GM19035 (cell line): ENCODE measurements at regions not wholly inside any gene's neighbourhood (a gene's known extent, or its start where the extent isn't known, plus 50 kb on each side); places are given as distances from the start of the nearest gene placed in this dataset.

Experiments used
- ATAC-seq: cut with Tn5 transposase; IDR thresholded peaks from one replicate; pipeline ENCODE4 v1.9.1; 2021; ENCODE audit not compliant: unreplicated experiment

DNA sequence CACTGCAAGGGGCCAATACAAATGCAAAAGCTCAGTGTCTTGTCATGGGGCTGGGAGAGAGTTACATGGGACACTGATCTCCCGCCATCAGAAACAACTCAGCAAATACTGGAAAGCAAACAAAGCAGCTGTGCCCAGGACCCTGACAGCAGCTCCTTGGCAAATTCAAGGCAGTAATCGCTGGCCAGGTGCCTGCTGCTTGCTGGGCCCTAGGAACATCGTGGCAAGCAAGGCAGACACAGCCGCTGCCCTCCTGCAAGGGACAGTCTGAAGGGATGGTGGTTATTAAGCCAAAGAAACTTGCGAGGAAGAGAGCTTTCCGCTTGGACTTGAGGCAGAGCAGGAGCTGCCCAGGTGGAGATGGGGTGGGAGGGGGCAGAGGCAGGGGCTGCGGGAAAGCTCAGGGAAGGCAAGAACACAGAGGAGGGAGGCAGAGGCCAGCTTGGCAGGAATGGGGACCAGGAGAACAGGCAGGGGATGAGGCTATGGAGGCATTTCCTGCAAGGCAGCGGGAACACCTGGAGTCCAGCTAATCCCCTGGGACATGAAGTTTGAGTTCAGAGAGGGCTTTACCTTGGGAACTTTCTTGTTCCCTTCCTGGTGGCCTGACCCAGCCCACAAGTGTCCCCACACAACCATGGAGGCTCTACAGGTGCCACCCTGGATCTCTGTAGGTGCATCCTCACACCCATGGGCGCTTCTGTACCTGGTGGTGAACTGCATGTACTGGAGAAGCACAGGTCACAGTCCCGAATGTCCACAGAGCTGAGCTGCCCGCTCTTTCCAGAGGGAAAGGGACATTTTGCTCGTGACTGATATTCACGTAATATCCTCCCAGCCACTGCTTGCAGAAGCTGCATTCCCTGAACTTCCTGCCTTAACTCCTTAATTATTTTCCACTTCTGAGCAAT, 78.7 kb upstream of the ATP2B2 start:
- ATAC-seq: no peak

DNA sequence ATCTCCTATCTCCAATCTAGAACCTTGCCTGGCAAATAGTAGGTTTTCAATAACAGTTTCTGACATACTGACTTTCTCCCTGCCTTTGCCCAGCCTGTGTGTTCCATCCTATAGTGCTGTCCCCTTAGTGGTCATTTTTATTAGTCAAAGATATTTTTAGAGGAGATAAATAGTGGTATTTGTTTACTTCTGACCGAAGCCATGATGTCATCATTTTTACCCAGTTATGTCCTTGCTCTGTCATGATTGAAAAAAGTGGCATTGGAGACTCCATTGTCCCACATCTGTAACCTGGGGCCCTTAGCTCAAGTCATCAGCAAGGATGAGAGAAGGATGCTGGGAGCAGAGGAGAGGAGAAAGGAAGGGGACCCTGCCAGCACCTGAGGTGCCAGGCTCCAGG, 80.6 kb upstream of the ATP2B2 start:
- ATAC-seq: no peak

DNA sequence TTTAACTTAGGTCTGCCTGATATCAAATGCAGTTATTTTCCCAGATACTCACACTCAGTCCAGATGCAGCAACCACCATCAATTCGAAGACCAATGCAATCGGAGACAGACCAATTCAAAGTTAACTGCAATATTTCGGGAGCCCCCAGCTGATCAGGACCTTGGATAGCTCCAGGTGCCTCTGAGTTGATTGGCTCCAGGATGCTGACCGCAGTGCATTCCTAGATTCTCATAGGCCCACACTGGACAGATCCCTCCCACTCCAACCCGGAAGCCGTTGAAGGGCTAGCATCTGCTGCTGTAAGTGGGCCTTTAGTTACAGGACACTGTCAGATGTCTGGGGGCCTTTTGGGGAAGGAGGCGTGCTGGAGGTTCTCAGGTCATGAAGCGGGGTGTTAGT, 89.5 kb upstream of the ATP2B2 start:
- no peak for ATAC-seq

DNA sequence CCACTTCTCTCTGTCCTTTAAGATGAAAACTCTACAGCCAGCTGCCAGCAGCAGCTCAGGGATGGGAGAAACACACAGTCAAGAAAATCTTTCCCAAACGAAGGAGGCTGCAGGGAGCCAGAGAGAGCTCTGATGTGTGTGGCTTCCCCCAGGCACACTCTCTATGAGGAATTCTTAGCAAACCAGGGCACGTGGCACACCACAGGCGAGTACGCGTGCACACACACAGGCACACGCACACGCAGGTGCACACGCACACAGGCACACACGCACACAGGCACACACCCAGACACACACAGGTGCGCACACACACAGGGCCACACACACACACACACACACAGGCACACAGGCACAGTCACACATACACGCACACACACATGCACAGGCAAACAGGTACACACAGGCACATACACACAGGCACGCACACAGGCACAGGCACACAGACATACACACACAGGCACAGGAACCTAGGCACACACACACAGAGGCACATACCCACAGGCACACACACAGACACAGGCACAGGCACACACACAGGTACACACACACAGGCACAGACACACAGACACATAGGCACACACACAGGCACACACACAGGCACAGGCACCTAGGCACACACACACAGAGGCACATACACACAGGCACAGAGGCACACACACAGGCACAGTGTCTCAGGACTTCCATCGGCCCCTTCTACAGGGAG, 91.5 kb upstream of the ATP2B2 start:
- ATAC-seq: no peak

DNA sequence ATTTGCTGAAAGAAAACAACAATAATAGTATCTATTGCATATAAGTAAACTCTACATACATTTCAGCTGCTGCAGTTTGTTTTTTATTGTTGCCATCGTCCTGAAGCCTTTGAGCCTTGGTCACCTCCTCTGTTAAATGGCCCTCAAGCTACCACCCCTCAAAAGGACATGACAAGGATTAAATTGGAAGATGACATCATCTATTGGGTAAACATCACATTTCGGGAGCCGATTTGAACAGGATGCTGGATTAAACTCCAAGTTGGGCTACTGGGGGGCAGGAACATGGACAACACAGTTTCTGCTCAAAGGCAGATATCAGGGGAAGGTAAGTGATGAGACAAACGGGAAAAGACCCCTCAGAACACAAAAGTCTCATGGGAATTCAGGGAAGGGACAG, 92.3 kb upstream of the ATP2B2 start:
- no peak for ATAC-seq

DNA sequence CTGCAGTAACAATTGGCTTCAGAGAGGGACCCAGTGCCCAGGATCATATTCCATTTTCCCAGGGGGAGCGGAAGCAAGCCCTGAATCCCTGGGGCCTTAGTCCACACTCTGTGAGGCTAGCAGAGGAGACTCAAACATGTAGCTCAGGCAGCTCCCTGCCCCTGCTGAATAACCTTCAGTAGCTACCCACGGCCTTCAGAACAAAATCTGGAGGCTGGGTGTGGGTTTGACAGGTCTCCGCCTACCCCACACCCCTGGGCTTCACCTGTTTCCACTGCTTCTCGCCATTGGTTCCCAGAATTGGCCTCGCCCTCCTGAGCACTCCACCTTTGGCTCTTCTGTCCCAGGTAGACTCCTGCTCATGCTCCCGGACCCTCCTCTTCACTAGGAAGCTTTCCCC, 93.6 kb upstream of the ATP2B2 start:
- ATAC-seq: no peak

DNA sequence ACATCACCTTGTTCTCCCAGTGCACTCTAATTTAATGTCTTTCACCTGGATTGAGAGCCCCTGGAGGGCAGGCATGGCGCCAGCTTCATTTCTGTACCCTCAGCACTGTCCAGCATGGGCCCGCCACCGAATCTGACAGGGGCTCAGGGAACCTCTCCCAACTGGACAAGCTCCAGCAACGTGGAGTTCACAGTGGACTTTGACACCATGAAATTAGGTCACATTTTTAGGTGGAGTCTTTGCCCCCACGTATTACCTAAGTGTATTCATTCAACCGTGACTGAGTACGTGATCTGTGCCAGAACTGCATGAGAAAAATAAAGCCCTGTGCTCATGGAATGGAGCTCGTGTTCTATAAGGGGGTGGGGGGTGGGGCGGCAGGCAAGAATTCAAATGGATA, 94.1 kb upstream of the ATP2B2 start:
- no peak for ATAC-seq

DNA sequence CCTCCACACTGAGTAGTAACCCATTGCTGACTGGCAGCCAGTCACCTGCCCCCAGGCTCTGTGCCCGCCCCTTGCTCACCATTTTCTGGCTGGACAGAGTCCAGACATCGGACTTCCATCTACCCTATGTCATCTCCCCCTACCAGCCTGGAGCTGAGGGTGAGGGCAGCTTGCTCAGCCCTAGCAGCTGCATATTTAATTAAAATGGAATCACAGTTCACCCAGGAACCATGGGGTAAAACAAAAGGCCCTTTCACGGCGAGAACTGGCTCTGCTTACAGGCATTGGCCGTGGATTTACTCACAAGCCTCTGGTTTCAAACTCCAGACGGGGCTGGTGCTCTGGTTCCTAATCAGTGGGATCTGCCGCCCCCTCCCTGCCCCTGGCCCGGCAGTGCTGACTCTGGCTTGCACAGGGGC, 94.9 kb upstream of the ATP2B2 start:
- no peak for ATAC-seq

DNA sequence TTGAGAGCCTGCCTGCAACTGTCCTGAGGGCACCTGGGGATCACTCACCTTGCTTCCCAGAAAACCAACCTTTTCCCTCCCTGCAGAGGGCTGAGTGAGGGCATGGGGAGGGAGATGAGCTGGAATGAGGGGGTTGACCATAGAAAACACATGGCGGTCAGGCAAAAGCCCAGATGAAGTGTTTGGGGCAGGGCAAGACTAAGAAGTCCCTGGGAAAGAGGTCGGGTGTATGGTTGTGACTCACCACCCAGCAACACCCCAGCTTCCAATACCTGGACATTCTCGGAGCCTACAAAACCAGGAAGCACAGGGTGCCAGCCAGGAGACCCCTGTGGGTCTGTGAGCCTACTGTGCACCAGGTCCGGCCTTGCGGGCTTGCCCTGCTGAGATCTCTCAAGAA, 95.3 kb upstream of the ATP2B2 start:
- ATAC-seq: no peak

DNA sequence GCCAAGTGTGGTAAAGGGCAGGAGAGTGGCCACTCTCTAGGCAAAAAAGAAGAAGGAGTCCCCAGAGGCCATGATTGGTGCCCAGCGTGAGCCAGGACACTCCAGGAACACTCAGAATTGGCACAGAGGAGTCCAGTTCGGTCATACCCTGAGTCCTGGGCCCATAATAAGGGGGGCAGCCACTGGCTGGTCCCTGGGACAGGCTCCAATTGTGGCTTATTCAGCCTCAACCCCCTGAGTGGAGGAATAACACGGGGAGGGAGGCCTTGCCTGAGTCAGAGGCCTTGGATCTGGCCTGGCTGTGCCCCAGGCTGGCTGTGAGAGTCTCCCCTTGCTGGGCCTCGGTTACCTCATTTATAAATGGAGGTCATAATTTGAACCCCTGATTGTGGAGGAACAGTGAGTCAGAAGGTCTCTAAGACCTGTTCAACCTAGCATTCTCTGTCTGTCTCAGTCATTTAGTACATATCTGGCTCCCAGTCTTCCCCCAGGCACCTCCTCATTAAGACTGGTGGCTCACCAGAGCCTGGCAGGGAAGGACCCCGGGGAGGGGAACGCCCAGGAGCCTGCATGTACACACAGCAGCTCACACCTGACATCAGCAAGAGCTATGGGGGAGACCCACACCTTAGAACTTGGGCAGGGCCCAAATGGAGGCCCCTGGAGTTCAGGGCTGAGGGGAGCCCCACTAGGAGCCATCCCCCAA, 95.9 kb upstream of the ATP2B2 start:
- ATAC-seq: no peak

DNA sequence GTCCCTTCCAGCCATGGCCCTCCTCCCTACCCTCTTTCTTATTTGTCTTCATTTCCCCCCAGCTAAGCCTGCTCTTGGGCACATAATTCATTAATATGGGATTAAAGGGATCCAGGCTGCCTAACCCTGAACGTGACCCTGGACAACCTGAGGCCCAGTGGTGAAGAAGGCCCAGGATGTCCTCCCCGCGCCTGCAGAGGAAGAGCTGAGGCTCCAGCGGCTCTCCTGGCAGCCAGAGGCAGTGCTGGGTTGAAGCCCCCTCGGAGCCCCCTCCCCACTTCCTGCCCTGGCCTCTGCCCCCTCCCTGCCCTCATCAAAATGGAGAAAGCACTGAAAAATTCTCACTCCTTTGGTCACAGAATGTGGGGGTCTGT, 96.5 kb upstream of the ATP2B2 start:
- no peak for ATAC-seq

DNA sequence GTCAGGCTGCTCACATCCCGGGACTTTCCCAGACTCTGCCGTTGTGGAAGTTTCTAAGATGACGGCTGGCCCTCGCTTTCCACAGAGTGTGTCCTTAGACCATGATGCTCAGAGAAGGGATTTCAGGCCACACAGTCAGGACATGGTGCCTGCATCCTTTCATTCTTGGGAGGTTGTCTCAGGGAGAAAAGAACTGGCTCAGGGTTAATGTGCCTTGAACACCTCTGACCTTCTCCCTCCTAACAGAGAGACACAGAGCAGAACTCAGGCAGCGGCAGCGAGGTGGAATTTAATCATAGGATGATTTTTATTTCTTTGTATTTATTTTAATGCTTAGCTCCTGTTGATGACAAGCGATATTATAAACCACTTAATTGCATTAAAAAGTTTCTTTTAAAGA, 96.9 kb upstream of the ATP2B2 start:
- ATAC-seq: no peak

DNA sequence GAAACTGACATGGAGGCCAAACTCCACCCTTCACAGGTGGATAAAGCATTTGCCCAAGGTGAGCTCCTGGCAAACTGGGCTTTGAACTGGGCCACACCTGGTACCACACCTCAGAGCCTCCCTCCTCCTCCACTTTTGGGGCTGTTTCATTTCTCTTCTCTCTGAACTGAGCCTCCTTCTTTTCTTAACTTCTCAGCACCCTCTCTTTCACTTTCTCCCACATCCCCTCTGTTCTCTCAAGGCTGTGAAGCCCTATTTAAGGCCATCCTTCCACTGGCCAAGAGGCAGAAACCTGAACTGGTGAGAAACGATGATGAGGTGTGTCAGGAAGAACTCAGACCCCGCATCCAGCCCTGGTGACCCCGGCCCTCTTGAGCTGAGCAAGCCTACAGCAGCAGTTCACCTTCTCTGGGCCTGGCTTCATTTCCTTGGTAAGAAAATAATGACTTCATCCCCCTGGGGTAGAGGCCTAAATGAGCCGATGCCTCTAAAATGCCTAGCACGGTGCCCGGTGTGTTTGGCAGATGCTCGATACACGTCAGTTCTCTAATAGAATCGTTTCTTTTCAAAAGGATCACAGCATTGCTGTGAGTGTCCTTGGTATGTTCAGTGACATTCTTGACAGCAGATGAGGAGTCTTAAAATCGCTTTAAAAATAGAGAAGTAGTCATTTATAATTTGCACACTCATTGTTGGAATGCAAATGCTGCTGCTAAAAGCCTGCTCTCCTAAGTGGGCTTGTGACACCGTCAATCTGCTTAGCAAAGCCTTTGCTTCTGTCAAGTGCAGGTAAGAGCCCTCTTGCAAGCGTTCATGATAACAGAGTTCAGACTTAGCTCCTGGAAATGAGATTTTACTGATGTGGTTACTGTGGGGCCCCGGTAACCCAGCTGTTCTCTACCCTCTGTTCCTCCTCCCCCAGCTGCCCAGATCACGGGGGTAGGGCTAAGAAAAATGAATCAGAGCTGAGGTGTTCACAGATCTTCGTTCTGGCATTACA, 97.7 kb upstream of the ATP2B2 start:
- ATAC-seq: no peak

DNA sequence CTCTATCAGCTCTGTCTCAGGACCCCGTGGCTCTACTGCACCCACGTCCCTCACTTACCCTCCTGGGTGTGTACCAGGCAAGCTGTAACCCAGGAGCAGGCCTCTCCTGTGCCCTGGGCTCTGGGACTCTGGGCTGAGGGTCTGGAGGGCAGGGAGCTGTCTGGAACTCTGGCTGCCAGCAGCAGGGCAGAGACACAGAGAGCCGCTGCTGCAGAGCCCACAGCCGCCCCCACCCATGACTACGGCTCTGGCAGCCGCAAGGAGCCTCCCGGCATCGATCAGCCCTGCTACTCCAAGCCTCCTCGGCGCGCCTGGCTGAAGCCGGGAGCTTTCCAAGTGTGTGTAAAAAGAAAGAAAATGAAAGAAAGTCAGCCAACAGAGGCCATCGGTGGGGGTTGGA, 103.7 kb upstream of the ATP2B2 start:
- no peak for ATAC-seq

DNA sequence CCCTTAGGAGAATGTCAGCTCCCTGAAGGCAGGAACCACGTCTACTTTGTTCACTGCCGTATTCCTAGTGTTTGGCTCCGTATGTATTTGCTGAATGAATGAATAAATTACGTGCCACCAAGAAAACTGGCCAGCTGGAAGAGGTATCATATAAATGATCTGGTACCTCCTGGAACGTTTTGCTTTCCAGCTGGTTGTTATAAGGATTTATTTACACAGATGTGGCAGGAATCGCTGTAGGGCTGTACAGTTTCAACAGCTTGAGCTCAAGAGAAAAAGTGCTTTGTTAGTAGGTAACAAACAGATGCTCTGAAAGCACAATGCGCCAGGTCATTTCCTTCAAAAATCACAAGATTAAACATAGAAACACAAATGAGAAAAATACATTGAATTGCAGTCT, 108.8 kb upstream of the ATP2B2 start:
- ATAC-seq: no peak

DNA sequence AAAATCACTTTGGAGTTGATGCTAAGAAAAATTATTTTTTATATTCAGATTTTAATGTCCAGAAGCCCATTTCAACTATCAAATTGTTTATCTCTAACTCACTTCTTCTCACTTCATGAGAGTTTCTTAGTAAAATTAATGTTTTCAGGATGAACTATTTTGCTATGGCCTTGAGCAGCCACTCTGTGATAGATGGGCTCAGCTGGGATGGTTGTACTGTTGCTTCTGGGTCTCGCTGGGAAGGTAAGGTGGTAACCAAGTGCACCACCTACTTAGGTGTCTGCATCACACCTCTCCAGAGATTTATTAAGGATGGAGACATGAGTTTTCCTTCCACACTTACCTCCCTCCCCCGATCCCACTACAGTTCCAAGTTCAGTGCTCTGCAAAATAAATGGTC, 110.3 kb upstream of the ATP2B2 start:
- no peak for ATAC-seq

DNA sequence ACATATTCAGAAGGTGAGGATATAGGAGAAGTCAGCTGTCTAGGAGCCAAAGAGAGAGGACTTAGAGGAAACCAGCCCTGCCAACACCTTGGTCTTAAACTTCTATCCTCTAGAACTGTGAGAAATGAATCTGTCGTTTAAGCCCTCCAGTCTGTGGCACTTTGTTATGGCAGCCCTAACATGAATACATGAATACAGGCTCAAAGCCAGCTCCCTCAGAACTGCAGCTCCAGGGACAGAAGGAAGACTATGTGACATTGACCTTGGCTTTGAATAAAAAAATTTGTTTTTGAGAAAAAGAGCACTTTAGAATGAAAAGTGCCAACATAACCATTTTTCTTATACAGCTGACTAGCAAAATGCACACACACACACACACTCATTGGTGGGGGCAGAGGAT, 110.9 kb upstream of the ATP2B2 start:
- no peak for ATAC-seq

DNA sequence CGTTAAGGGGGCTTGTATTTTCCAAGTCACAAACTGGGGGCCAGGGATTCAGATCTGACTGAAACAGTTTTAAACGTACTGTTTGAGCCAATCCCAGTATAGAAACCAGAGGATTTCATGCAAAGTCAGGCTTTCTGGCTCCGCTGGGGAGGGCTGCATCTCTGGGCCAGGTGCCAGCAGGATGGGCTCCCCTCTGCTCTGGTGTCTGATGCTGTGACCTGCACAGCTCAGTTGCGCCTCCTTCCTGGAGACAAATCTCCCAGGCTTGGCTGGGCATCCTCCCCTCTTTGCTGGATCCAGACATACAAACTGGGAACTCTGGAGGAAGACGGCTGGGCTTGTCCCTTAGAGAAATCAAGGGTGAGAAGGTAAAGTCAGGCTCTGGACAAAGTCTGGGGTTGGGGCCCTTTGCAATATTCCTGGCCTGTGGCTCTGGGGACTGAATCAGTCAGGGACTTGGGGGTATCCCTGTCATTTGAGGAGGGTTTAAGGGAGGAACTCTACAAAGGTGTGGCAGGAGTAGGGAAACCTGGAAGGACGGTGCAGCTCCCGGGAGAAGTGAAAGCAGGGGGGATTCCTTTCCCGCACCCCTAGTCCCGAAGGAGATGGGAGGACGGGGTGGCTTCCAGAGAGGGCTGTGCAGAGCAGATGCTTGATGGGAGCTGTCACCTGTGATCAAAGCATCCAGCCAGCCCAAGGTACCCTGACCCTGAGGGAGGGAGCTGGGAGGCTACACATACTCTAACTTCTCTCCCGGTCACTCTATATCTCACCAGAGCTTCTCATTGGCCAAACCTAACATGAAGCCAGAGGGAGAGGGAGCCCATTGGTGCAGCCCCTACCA, 114.8 kb upstream of the ATP2B2 start:
- no peak for ATAC-seq

DNA sequence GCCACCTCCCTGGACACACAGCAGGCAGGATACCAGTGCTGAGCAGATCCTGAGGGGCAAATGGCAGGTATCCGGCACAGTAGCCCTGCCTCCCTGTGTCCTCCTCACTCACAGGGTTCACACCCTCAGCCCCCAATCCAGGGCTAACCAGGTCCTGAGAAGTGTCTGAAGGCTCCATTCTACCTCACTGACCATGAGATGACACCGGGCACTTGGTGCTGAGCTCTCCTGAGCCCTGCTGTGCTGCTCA, 115.4 kb upstream of the ATP2B2 start:
- no peak for ATAC-seq

DNA sequence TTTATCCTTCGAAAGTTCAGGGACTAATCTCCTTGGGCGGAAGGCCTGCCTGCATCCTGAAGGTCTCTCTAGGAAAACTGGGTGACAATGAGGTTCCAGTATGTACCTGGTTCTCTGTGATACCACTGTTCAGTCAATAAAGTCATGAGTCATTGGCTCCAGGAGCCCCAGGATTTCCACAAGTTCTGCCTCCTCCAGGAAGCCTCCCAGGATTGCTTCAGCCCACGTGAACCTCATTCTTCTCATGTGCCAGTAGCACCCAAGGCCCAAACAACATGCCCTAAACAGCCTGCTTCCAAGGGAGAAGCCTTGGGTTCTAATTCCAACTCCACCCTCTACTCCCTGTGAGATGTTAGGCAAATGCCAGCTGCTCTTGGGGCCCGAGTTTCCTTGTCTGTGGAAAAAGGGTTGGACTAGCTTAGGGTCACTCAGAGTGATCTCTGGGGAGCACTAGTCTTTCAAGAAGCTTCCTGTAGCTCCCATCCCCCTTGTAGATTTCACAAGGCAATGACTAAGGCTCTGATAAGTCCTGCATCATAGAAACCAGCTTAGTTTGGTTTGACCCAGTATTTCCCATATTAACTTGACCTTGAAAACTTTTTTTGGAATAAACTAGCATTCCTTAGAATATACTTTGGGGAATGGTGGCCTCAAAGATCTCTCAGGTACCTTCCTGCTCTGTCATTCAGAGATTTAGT, 118.3 kb upstream of the ATP2B2 start:
- no peak for ATAC-seq
